Osteocyte (in vitro differentiated cells): ENCODE measurements at regions not wholly inside any gene's neighbourhood (a gene's known extent, or its start where the extent isn't known, plus 50 kb on each side); places are given as distances from the start of the nearest gene placed in this dataset.

Experiments
- DNase-seq: peaks from one replicate; pipeline ENCODE4 v3.0.0; 2021; ENCODE audit warnings: mixed read lengths; ENCODE audit not compliant: unreplicated experiment; ENCODE audit errors: extremely low spot score
- H3K27ac Mint-ChIP-seq: one replicate; pipeline ENCODE4 v1.8.0; 2021; ENCODE audit warnings: mild to moderate bottlenecking, mixed read lengths; ENCODE audit not compliant: unreplicated experiment
- H3K27me3 Mint-ChIP-seq: one replicate; pipeline ENCODE4 v1.8.0; 2021; ENCODE audit warnings: mixed read lengths; ENCODE audit not compliant: unreplicated experiment
- H3K36me3 Mint-ChIP-seq: one replicate; pipeline ENCODE4 v1.8.0; 2021; ENCODE audit warnings: mixed read lengths; ENCODE audit not compliant: unreplicated experiment
- H3K4me1 Mint-ChIP-seq: one replicate; pipeline ENCODE4 v1.8.0; 2021; ENCODE audit warnings: mixed read lengths; ENCODE audit not compliant: unreplicated experiment
- H3K4me3 Mint-ChIP-seq: one replicate; pipeline ENCODE4 v1.8.0; 2021; ENCODE audit warnings: mild to moderate bottlenecking, moderate library complexity, mixed read lengths; ENCODE audit not compliant: unreplicated experiment
- H3K9me3 Mint-ChIP-seq: one replicate; pipeline ENCODE4 v1.8.0; 2021; ENCODE audit warnings: mixed read lengths; ENCODE audit not compliant: unreplicated experiment
- TF ChIP-seq, protein P1 (sequence below): fragments of 200-600 bp; sonication (generic); IDR thresholded peaks from 2 replicates; pipeline ENCODE4 v1.5.0; 2021; ENCODE audit warnings: antibody characterized with exemption, mild to moderate bottlenecking, moderate library complexity

DNA sequence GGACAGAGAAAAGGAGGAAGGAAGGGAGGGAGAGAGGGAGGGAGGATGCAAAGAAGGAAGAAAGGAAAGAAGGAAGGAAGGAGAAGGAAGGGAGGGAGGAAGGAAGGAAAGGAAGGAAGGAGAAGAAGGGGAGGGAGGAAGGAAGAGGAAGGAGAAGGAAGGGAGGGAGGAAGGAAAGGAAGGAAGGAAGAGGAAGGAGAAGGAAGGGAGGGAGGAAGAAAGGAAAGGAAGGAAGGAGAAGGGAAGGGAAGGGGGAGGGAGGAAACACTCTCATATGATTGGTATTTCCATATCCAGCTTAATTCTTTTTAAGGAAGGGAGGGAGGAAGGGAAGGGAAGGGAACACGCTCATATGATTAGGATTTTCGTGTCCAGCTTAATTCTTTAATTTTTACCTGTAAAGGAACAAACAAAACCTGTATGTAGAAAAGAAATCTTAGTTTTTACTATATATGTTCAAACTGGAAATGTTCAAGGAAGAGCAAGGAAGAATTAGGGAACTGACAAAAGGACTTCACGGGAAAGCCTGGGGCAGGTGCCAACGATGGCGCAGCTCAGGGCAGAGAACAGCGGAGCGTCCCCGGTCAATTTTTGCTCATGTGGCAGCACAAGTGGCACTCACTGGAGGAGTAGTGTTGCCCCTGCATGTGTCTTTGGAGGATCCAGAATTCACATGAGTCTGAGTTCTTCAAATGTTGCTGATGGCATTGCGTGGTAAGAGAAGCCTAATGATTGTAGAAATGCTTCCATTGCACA, 228.6 kb downstream of the ZNF516 start:
- DNase-seq: no peak
- TF ChIP-seq, protein P1, sequence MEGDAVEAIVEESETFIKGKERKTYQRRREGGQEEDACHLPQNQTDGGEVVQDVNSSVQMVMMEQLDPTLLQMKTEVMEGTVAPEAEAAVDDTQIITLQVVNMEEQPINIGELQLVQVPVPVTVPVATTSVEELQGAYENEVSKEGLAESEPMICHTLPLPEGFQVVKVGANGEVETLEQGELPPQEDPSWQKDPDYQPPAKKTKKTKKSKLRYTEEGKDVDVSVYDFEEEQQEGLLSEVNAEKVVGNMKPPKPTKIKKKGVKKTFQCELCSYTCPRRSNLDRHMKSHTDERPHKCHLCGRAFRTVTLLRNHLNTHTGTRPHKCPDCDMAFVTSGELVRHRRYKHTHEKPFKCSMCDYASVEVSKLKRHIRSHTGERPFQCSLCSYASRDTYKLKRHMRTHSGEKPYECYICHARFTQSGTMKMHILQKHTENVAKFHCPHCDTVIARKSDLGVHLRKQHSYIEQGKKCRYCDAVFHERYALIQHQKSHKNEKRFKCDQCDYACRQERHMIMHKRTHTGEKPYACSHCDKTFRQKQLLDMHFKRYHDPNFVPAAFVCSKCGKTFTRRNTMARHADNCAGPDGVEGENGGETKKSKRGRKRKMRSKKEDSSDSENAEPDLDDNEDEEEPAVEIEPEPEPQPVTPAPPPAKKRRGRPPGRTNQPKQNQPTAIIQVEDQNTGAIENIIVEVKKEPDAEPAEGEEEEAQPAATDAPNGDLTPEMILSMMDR: no peak
- Mint-ChIP-seq H3K4me1 (no peaks in the 10 kb centered on the region), H3K9me3 (no peaks in the 10 kb centered on the region), H3K27ac (no peak overlapping the region), H3K36me3 (no peaks in the 10 kb centered on the region), H3K27me3 (no peaks in the 10 kb centered on the region), H3K4me3 (no peak overlapping the region)

DNA sequence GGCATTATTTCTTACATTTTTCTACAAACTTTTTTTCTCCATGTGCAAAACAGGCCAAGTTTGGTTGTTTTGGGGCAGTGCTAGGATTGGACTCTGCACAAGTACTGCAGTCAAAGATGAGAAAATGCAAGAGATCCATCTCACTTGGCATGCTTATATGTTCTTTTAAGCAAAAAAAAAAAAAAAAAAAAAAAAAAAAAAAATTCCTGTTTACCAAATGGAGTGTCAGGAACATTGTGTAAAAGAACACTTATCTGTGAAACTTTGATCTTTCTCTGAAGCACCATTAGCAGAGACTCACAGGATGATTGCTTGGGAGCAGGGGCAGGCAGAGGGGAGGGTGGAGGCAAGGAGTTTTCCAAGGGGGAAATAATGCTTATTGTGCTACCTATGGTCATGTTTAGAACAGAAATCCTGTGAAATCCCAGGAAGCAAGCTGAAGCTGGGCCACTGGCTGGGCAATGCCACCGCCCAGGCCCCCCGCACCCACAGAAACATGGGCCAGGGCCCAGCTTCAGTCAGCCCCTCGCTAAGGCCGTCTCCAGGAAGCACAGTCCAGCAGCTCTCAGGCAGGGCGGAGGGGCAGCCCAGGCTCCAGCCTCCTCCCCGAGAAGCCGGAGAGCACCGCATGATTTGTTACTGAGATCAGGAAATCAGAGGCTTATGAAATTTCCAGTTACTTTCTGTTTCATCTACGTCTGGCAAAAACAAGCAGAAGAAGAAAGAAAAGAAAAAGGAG, 229.4 kb downstream of the ZNF516 start:
- Mint-ChIP-seq H3K9me3 (no peaks in the 10 kb centered on the region), H3K27me3 (no peaks in the 10 kb centered on the region), H3K27ac (no peak overlapping the region), H3K36me3 (no peaks in the 10 kb centered on the region), H3K4me1 (no peaks in the 10 kb centered on the region), H3K4me3 (no peak overlapping the region)
- TF ChIP-seq, protein P1: no peak
- DNase-seq: no peak

DNA sequence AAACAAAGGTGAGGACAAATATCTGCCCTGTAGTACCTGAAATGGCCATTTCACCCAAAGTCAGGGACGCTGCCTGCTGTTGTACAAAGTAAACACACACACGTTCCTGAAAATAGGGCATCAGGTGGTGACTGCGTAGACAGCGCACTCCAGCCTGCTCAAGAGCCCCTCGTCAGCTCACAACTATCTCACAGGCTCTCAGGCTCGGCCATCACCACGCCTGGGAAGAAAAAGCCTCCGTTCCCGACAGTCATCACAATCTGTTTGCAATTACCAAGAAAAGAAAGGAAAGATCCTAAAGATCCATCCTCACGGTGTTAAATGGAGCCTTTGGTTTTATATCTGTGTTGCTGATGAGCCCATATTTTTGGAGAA, 230.2 kb downstream of the ZNF516 start:
- Mint-ChIP-seq H3K36me3 (no peaks in the 10 kb centered on the region), H3K4me3 (no peak overlapping the region), H3K4me1 (no peaks in the 10 kb centered on the region), H3K9me3 (no peaks in the 10 kb centered on the region), H3K27ac (no peak overlapping the region), H3K27me3 (peaks cover under 1% of the 10 kb centered on the region)
- no peak for DNase-seq
- TF ChIP-seq, protein P1: no peak

DNA sequence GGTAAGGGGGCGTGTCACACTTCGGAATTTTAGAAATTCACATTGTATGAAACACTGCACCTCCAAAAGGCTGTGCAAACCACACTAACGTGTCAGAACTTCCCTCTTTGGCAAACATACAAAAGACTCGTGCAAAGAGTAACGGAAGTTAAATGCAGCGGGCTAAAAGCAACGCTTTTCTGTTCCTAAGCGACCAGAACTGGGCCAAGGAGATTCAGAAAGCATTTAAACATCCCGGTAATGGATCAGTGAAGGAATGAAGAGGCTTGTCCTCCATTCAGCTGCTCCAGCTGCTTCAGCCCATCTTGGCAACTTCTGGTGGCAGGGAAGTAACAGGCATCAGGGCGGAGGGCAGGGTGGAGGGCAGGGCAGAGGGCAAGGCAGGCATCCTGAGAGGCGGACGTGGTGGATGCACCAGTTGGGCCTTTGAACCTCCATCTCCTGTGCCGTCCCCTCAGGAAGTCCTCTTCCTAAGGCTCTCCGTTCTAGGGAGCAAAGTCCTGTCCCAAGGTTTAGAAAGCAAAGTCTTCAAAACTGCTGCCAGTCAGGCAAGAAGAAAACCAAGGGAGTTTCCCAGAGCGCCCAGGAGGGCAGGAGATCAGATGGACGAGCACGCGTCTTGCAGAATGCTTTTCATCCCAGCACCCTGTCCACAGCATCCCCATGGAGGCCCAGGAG, 230.7 kb downstream of the ZNF516 start:
- Mint-ChIP-seq H3K27ac (no peak overlapping the region), H3K4me3 (no peak overlapping the region), H3K4me1 (no peaks in the 10 kb centered on the region), H3K27me3 (peaks cover 3% of the 10 kb centered on the region), H3K36me3 (no peaks in the 10 kb centered on the region), H3K9me3 (no peaks in the 10 kb centered on the region)
- no peak for DNase-seq
- TF ChIP-seq, protein P1: no peak
